T-helper 1 cell (primary cell): ENCODE measurements at regions not wholly inside any gene's neighbourhood (a gene's known extent, or its start where the extent isn't known, plus 50 kb on each side); places are given as distances from the start of the nearest gene placed in this dataset.

Source experiments
- DNase-seq, 5 donors: peaks; one replicate each; pipeline ENCODE4 v3.0.0-alpha.2; 2012 to 2020

- DNase-seq, result no peak
These were observed 552.4 kb upstream of the PCDH15 start for GRCh38 chr10:55353414-55353813.

- no peak for DNase-seq
These were observed 550.4 kb upstream of the PCDH15 start for GRCh38 chr10:55351431-55351830.

- DNase-seq, result no peak
These were observed 547.5 kb upstream of the PCDH15 start for GRCh38 chr10:55348534-55348933.

GRCh38 chr10:55330486-55330885, 529.5 kb upstream of the PCDH15 start:
- no peak for DNase-seq

- DNase-seq, result no peak
These were observed 528.8 kb upstream of the PCDH15 start for GRCh38 chr10:55329796-55330195.

- no peak for DNase-seq
These were observed 519.2 kb upstream of the PCDH15 start for GRCh38 chr10:55320187-55320700.

GRCh38 chr10:55311848-55312635, 511.0 kb upstream of the PCDH15 start:
- DNase-seq, result no peak

GRCh38 chr10:55310143-55310542, 509.1 kb upstream of the PCDH15 start:
- no peak for DNase-seq

- DNase-seq, result no peak
These were observed 504.3 kb upstream of the PCDH15 start for GRCh38 chr10:55305285-55305684.

GRCh38 chr10:55287346-55287745, 486.3 kb upstream of the PCDH15 start:
- DNase-seq, result no peak

GRCh38 chr10:55283031-55283430, 482.0 kb upstream of the PCDH15 start:
- DNase-seq, result no peak

- DNase-seq, result no peak
These were observed 479.7 kb upstream of the PCDH15 start for GRCh38 chr10:55280696-55281095.

- no peak for DNase-seq
These were observed 476.5 kb upstream of the PCDH15 start for GRCh38 chr10:55277549-55277948.

- no peak for DNase-seq
These were observed 473.3 kb upstream of the PCDH15 start for GRCh38 chr10:55274367-55274766.

GRCh38 chr10:55273946-55274345, 472.9 kb upstream of the PCDH15 start:
- no peak for DNase-seq

- DNase-seq, result no peak
These were observed 471.9 kb upstream of the PCDH15 start for GRCh38 chr10:55272886-55273285.

- no peak for DNase-seq
These were observed 465.8 kb upstream of the PCDH15 start for GRCh38 chr10:55266797-55267196.

- no peak for DNase-seq
These were observed 462.3 kb upstream of the PCDH15 start for GRCh38 chr10:55263327-55263726.

- no peak for DNase-seq
These were observed 441.5 kb upstream of the PCDH15 start for GRCh38 chr10:55242544-55242943.

GRCh38 chr10:55237462-55237861, 436.4 kb upstream of the PCDH15 start:
- no peak for DNase-seq

- no peak for DNase-seq
These were observed 432.5 kb upstream of the PCDH15 start for GRCh38 chr10:55233505-55233904.

- no peak for DNase-seq
These were observed 432.1 kb upstream of the PCDH15 start for GRCh38 chr10:55233090-55233489.

- no peak for DNase-seq
These were observed 431.5 kb upstream of the PCDH15 start for GRCh38 chr10:55232553-55232952.

- DNase-seq, result no peak
These were observed 426.9 kb upstream of the PCDH15 start for GRCh38 chr10:55227967-55228366.
